NCI-H82 treated with DMSO at 0.1 percent for 48 hours (cell line): ENCODE measurements at regions not wholly inside any gene's neighbourhood (a gene's known extent, or its start where the extent isn't known, plus 50 kb on each side); places are given as distances from the start of the nearest gene placed in this dataset.
"Not testable (repeated sequence)": the region's sequence is repeated elsewhere in the genome, so short reads cannot be mapped to it uniquely, and the experiment has no call there.

Source experiments
- DNase-seq: peaks from one replicate; lab custom pipeline; 2025; ENCODE audit not compliant: unreplicated experiment; lab: John Stamatoyannopoulos, UW

GRCh38 chr1:166488327-166488726 lies 321.5 kb upstream of the FAM78B start:
- no peak for DNase-seq

GRCh38 chr1:166489356-166489669 lies 322.5 kb upstream of the FAM78B start:
- DNase-seq, result no peak

- DNase-seq, result no peak
Measured at GRCh38 chr1:166489670-166490436, 323.1 kb upstream of the FAM78B start.

- DNase-seq, result no peak
Measured at GRCh38 chr1:166490437-166490991, 323.7 kb upstream of the FAM78B start.

GRCh38 chr1:166493765-166494164 lies 327.0 kb upstream of the FAM78B start:
- not testable (repeated sequence) for DNase-seq

GRCh38 chr1:166507347-166507746 lies 331.9 kb upstream of the POGK start:
- no peak for DNase-seq

GRCh38 chr1:166511761-166512160 lies 327.5 kb upstream of the POGK start:
- no peak for DNase-seq

GRCh38 chr1:166514067-166514466 lies 325.2 kb upstream of the POGK start:
- DNase-seq, result no peak

- no peak for DNase-seq
Measured at GRCh38 chr1:166527752-166528151, 311.5 kb upstream of the POGK start.

- DNase-seq, result no peak
Measured at GRCh38 chr1:166538646-166539045, 300.6 kb upstream of the POGK start.

GRCh38 chr1:166544036-166544435 lies 295.2 kb upstream of the POGK start:
- DNase-seq, result no peak

- no peak for DNase-seq
Measured at GRCh38 chr1:166544561-166544960, 294.7 kb upstream of the POGK start.

- no peak for DNase-seq
Measured at GRCh38 chr1:166552706-166553105, 286.6 kb upstream of the POGK start.

GRCh38 chr1:166570954-166571353 lies 268.3 kb upstream of the POGK start:
- no peak for DNase-seq

- no peak for DNase-seq
Measured at GRCh38 chr1:166573199-166573598, 266.1 kb upstream of the POGK start.

- DNase-seq, result no peak
Measured at GRCh38 chr1:166579557-166580501, 259.4 kb upstream of the POGK start.

- no peak for DNase-seq
Measured at GRCh38 chr1:166588741-166589140, 250.5 kb upstream of the POGK start.

- DNase-seq, result no peak
Measured at GRCh38 chr1:166590161-166590560, 249.1 kb upstream of the POGK start.

- DNase-seq, result no peak
Measured at GRCh38 chr1:166594646-166595045, 244.6 kb upstream of the POGK start.

GRCh38 chr1:166597516-166597915 lies 241.8 kb upstream of the POGK start:
- DNase-seq, result peak; percentile 61

GRCh38 chr1:166600574-166600973 lies 238.7 kb upstream of the POGK start:
- no peak for DNase-seq
